CD4-positive, alpha-beta T cell treated with Interleukin-6 at 100 ng/mL for 8 hours (primary cell): ENCODE measurements at regions not wholly inside any gene's neighbourhood (a gene's known extent, or its start where the extent isn't known, plus 50 kb on each side); places are given as distances from the start of the nearest gene placed in this dataset.
"Not testable (repeated sequence)": the region's sequence is repeated elsewhere in the genome, so short reads cannot be mapped to it uniquely, and the experiment has no call there.

Experiments used
- DNase-seq: peaks from one replicate; pipeline ENCODE4 v3.0.0-alpha.2; 2020; ENCODE audit warnings: mixed read lengths, low spot score

GRCh38 chr7:6882321-6882721 lies 56.2 kb upstream of the CCZ1B start:
- DNase-seq = not testable (repeated sequence)

- not testable (repeated sequence) for DNase-seq
Observed at GRCh38 chr7:6883756-6884155, 57.7 kb upstream of the CCZ1B start.

GRCh38 chr7:6886198-6886597 lies 60.1 kb upstream of the CCZ1B start:
- DNase-seq = no peak

GRCh38 chr7:6888267-6889045 lies 62.4 kb upstream of the CCZ1B start:
- not testable (repeated sequence) for DNase-seq

GRCh38 chr7:6889252-6889812 lies 63.3 kb upstream of the CCZ1B start:
- DNase-seq = no peak

GRCh38 chr7:6902097-6902518 lies 76.0 kb upstream of the CCZ1B start:
- not testable (repeated sequence) for DNase-seq

- not testable (repeated sequence) for DNase-seq
Observed at GRCh38 chr7:6903289-6903688, 77.2 kb upstream of the CCZ1B start.

- DNase-seq = not testable (repeated sequence)
Observed at GRCh38 chr7:6903792-6904191, 77.7 kb upstream of the CCZ1B start.

GRCh38 chr7:6917258-6917657 lies 91.2 kb upstream of the CCZ1B start:
- no peak for DNase-seq

GRCh38 chr7:6919169-6919568 lies 93.1 kb upstream of the CCZ1B start:
- DNase-seq = not testable (repeated sequence)

- not testable (repeated sequence) for DNase-seq
Observed at GRCh38 chr7:6924523-6924922, 98.4 kb upstream of the CCZ1B start.

- DNase-seq = not testable (repeated sequence)
Observed at GRCh38 chr7:6926193-6927174, 100.4 kb upstream of the CCZ1B start.

GRCh38 chr7:6927643-6928042 lies 101.6 kb upstream of the CCZ1B start:
- DNase-seq = not testable (repeated sequence)

GRCh38 chr7:6929588-6929987 lies 103.5 kb upstream of the CCZ1B start:
- DNase-seq = not testable (repeated sequence)

- not testable (repeated sequence) for DNase-seq
Observed at GRCh38 chr7:6930081-6930635, 104.1 kb upstream of the CCZ1B start.

GRCh38 chr7:6930787-6931186 lies 104.7 kb upstream of the CCZ1B start:
- not testable (repeated sequence) for DNase-seq

- DNase-seq = not testable (repeated sequence)
Observed at GRCh38 chr7:6931456-6931855, 105.4 kb upstream of the CCZ1B start.

- not testable (repeated sequence) for DNase-seq
Observed at GRCh38 chr7:6933954-6934632, 108.0 kb upstream of the CCZ1B start.

- no peak for DNase-seq
Observed at GRCh38 chr7:6934981-6935380, 108.9 kb upstream of the CCZ1B start.

GRCh38 chr7:6936626-6937025 lies 110.6 kb upstream of the CCZ1B start:
- DNase-seq = not testable (repeated sequence)

- not testable (repeated sequence) for DNase-seq
Observed at GRCh38 chr7:6937746-6938145, 111.7 kb upstream of the CCZ1B start.
